OCI-LY7 (cell line): ENCODE measurements at regions not wholly inside any gene's neighbourhood (a gene's known extent, or its start where the extent isn't known, plus 50 kb on each side); places are given as distances from the start of the nearest gene placed in this dataset.

Experiments used
- BruUV-seq: library from RNA; stranded (reverse); fragments of 400-500 nt; replicated peaks from 2 replicates; lab custom pipeline; 2021; lab: Mats Ljungman, UMichigan
- CTCF ChIA-PET: fragments of 300-600 bp; sonication (Branson Sonifier 250); formaldehyde crosslinking; loops from one replicate; lab custom pipeline; 2022; ENCODE audit warnings: antibody characterized with exemption; ENCODE audit not compliant: unreplicated experiment; lab: Charles Lee
- POLR2A ChIA-PET: fragments of 300-600 bp; sonication (Branson Sonifier 250); formaldehyde crosslinking; loops from one replicate; lab custom pipeline; 2022; ENCODE audit warnings: antibody characterized with exemption; lab: Charles Lee
- DNase-seq: peaks from one replicate; pipeline ENCODE4 v3.0.0-alpha.2; 2015; ENCODE audit warnings: low spot score
- H2AFZ ChIP-seq: fragments of 200-600 bp; sonication (generic), shearing (Covaris generic); 2 replicates; pipeline ENCODE4 v1.6.1; 2014; ENCODE audit warnings: mild to moderate bottlenecking, antibody characterized with exemption, low read length, moderate library complexity
- H3K27ac ChIP-seq: fragments of 200-600 bp; sonication (generic); 2 replicates; pipeline ENCODE4 v1.5.1; 2014; ENCODE audit warnings: mixed run types, low read depth, mild to moderate bottlenecking, moderate library complexity, low read length, inconsistent platforms; ENCODE audit not compliant: poor library complexity, severe bottlenecking
- H3K36me3 ChIP-seq: fragments of 200-600 bp; sonication (generic); 2 replicates; pipeline ENCODE4 v1.6.1; 2014; ENCODE audit warnings: mild to moderate bottlenecking, antibody characterized with exemption, low read length, moderate library complexity, mixed read lengths; ENCODE audit not compliant: insufficient read depth
- H3K4me1 ChIP-seq: fragments of 200-600 bp; sonication (generic); 2 replicates; pipeline ENCODE4 v1.5.1; 2014; ENCODE audit warnings: mild to moderate bottlenecking, low read length; ENCODE audit not compliant: insufficient read depth, poor library complexity, severe bottlenecking
- H3K4me2 ChIP-seq: fragments of 200-600 bp; sonication (generic); 2 replicates; pipeline ENCODE4 v1.6.1; 2014; ENCODE audit warnings: mild to moderate bottlenecking, low read length
- H3K4me3 ChIP-seq: fragments of 200-600 bp; sonication (generic); 2 replicates; pipeline ENCODE4 v1.5.1; 2014; ENCODE audit warnings: mild to moderate bottlenecking, low read depth, low read length; ENCODE audit not compliant: poor library complexity, severe bottlenecking
- H3K79me2 ChIP-seq: fragments of 200-600 bp; sonication (generic); 2 replicates; pipeline ENCODE4 v1.6.1; 2016; ENCODE audit warnings: low read depth, mild to moderate bottlenecking, low read length, moderate library complexity, mixed read lengths; ENCODE audit not compliant: insufficient read depth
- H3K9me2 ChIP-seq: fragments of 200-600 bp; sonication (generic); 2 replicates; pipeline ENCODE4 v1.6.1; 2016; ENCODE audit warnings: mild to moderate bottlenecking, low read length, mixed read lengths; ENCODE audit not compliant: insufficient read depth
- H3K9me3 ChIP-seq: fragments of 200-600 bp; sonication (generic); 2 replicates; pipeline ENCODE4 v1.6.1; 2014; ENCODE audit warnings: mild to moderate bottlenecking, mixed run types, low read length, mixed read lengths
- H4K20me1 ChIP-seq: fragments of 200-600 bp; sonication (generic); 2 replicates; pipeline ENCODE4 v1.6.1; 2014; ENCODE audit warnings: mild to moderate bottlenecking, antibody characterized with exemption, low read length, moderate library complexity, mixed read lengths; ENCODE audit not compliant: insufficient read depth
- EZH2phosphoT487 ChIP-seq: fragments of 200-600 bp; sonication (generic); IDR thresholded peaks from 2 replicates; pipeline ENCODE4 v1.6.1; 2018; ENCODE audit warnings: low read depth, borderline replicate concordance, mild to moderate bottlenecking, mixed run types, antibody characterized with exemption, low read length, moderate library complexity, mixed read lengths
- intact Hi-C: fragments of 100-400 bp; cut with micrococcal nuclease; formaldehyde crosslinking; loops from one replicate; pipeline ENCODE4 v1.10.0; 2022; ENCODE audit not compliant: unreplicated experiment
- TF ChIP-seq, protein P1 (sequence below): fragments of 200-600 bp; sonication (generic); conservative IDR thresholded peaks from 2 replicates; pipeline ENCODE4 v1.5.1; 2014; ENCODE audit warnings: mild to moderate bottlenecking, antibody characterized with exemption, low read length, moderate library complexity, mixed read lengths

DNA sequence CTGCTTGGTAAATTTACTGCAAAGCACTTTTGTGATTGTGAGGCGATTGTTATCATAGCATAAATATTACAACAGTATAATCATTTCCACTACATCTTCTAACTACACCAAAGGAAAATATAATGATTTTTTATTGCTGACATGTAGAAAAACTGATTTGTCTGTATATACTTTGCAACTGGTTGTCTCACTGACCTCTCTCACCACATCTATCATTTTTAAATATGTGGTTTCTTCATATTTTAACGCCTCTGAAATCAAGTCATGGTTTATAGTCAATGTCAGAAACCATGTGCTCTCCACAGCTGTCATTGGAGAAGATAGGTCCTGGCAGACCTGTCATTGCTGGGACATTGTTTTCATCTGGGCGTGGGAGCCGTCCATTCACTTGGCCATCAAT, 315.4 kb upstream of the KLF6 start:
- Histone ChIP-seq H3K36me3 (no peaks in the 10 kb centered on the region), H4K20me1 (no peaks in the 10 kb centered on the region), H3K27ac (no peak overlapping the region), H3K4me1 (no peaks in the 10 kb centered on the region), H2AFZ (no peak overlapping the region), H3K79me2 (no peaks in the 10 kb centered on the region), H3K9me2 (no peaks in the 10 kb centered on the region), H3K4me2 (no peak overlapping the region), H3K4me3 (no peak overlapping the region), H3K9me3 (no peaks in the 10 kb centered on the region)
- intact Hi-C loops: no loop called here
- no peak for DNase-seq
- CTCF ChIA-PET: no interaction called here
- TF ChIP-seq EZH2phosphoT487: no peak
- TF ChIP-seq, protein P1, sequence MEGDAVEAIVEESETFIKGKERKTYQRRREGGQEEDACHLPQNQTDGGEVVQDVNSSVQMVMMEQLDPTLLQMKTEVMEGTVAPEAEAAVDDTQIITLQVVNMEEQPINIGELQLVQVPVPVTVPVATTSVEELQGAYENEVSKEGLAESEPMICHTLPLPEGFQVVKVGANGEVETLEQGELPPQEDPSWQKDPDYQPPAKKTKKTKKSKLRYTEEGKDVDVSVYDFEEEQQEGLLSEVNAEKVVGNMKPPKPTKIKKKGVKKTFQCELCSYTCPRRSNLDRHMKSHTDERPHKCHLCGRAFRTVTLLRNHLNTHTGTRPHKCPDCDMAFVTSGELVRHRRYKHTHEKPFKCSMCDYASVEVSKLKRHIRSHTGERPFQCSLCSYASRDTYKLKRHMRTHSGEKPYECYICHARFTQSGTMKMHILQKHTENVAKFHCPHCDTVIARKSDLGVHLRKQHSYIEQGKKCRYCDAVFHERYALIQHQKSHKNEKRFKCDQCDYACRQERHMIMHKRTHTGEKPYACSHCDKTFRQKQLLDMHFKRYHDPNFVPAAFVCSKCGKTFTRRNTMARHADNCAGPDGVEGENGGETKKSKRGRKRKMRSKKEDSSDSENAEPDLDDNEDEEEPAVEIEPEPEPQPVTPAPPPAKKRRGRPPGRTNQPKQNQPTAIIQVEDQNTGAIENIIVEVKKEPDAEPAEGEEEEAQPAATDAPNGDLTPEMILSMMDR: no peak
- POLR2A ChIA-PET: interaction anchor here (0.7 kb wide), 1 partner anchor 18 kb away, joined by 4 read pairs; no protein-coding TSS in a partner anchor
- BruUV-seq: no TSS peak

DNA sequence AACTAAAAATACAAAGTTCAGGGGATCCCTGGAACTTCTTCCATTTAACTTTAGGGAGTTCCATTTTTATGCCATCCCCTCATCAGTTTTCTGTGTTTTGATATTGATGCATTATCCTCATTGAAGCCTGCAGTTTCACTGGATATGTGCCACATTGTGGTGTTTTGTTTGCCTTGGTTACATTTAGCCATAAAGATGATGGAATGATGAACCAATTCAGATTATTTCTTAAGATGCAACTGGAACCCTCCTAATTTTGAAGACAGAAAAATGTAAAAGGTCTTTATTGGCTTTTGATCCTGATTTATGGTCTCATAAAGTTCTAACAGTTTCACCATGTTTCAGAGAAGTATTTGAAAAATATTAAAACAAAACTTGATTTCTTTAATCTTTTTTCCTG, 314.2 kb upstream of the KLF6 start:
- no TSS peak for BruUV-seq
- H3K4me2 ChIP-seq: no peak overlapping the region

More for the DNA sequence above, 314.2 kb upstream of the KLF6 start:
- no peaks in the 10 kb centered on the region for H3K9me3 ChIP-seq
- ChIA-PET CTCF (no interaction called here), POLR2A (no interaction called here)
- H4K20me1 ChIP-seq: no peaks in the 10 kb centered on the region
- no peak overlapping the region for H3K27ac ChIP-seq
- no peaks in the 10 kb centered on the region for H3K79me2 ChIP-seq
- no peak for DNase-seq
- no peak overlapping the region for H3K4me3 ChIP-seq
- no peaks in the 10 kb centered on the region for H3K4me1 ChIP-seq
- TF ChIP-seq, protein P1: no peak
- TF ChIP-seq EZH2phosphoT487: no peak
- intact Hi-C loops: no loop called here
- H3K9me2 ChIP-seq: no peaks in the 10 kb centered on the region
- H2AFZ ChIP-seq: no peak overlapping the region
- no peaks in the 10 kb centered on the region for H3K36me3 ChIP-seq
